ENCODE measurements at regions not wholly inside any gene's neighbourhood (a gene's known extent, or its start where the extent isn't known, plus 50 kb on each side); places are given as distances from the start of the nearest gene placed in this dataset.

DNA sequence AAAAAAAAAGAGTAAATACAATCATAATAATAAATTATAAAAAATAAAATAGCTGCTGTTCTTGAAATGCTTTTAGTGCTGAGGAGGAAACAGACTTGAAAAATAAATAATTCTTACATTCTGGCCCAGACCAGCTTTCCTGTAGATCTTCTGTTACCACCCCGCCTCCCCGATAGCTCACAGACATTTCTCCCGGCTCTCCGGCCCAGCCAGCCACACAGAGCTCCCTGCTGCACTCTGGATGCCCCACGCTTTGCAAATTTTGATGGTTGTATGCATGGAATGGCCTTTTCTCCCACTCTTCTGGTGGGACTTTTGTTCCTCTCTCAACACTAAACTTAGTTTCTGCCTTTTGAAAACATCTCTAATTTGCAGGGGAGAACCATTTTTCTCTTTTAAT lies 249.3 kb downstream of the ATP23 start:
- no peak for DNase-seq (ENCODE audit: low spot score)

DNA sequence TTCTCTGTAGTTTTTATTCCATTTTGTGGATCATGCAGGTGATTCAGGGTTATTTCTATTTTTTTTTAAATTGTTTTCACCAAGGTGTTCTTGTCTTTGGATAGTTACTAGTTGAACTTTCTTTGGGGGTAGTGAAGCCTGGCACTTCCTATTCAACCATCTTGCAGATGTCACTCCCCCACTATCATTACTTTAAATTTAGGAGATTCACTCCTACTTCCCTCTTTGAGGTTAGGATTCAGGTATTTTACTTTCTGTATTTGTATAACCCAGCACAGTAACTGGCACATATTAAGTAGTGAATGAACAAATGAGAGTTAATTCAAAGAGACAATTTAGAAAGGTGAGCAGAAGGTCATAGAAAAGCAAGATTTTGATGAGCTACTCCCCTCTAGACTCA lies 255.6 kb downstream of the ATP23 start:
- DNase-seq (ENCODE audit: low spot score): no peak

DNA sequence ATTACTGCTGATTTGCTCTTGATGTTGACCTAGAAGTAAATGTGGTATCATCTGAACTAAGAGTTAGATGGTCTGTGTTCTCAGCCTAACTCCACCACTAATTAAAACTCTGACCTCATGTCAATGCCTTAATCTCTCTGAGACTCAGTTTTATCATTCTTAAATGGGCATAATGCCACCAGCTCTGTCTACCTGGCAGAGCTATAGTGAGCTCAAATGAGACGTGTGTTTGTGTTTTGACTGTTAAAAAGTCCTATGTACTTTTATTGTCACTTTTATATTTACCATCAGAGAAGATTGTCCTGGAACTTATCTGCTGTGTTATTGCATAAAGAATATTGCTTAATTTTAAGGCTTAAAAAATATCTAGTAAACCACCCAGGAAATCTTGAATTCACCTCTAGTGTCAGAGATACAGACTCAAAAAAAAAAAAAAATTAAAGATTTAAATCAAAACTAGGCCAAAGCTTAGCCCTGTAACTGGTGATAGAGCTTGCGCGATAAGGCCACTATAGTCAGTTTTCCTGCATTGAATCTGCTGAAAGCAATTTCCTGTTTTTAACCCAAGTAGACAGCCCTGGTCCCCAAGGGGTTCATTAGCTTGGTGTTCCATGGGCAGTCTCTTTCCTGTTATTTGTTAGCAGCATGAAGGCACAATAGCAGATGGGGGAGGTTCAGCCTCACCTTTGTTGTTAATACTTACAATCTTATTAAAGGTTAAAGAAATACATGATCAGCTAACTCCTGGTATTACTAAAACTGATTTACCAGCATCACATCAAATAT lies 261.8 kb downstream of the ATP23 start:
- DNase-seq (ENCODE audit: low spot score): no peak

DNA sequence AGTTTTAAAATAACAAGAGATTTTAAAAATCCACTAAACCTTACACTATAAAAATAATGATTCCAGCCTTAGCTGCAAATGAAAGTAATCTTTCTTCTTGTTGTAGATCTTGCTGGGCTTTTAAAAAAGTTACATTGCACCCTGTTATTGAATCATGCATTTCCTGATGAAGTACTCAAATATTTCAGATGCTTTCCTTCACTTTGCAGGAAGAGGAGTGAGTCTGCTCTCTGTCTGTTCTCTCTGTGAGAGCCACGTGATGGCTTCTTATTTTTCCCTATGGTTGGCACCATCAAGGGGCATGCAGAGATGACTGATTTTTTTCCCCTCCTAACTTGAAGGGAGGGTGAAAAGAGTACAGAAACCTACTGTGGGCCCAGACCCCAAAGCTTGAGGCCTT lies 262.7 kb downstream of the ATP23 start:
- no peak for DNase-seq (ENCODE audit: low spot score)

DNA sequence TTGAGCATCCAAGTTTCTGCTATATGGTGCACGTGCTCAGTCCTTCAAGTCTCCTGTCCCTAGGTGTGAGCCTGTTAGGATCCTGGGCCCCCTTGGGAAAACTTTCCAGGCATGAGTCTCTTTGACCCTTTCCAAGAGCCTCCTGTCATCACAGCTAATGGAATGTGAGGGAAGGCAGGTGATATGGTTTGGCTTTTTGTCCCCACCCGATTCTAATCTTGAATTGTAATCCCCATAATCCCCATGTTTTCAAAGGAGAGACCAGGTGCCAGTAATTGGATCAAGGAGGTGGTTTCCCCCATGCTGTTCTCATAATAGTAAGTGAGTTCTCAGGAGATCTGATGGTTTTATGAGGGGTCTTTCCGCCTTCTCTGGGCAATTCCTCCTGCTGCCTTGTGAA lies 265.5 kb downstream of the ATP23 start:
- DNase-seq (ENCODE audit: low spot score): no peak

DNA sequence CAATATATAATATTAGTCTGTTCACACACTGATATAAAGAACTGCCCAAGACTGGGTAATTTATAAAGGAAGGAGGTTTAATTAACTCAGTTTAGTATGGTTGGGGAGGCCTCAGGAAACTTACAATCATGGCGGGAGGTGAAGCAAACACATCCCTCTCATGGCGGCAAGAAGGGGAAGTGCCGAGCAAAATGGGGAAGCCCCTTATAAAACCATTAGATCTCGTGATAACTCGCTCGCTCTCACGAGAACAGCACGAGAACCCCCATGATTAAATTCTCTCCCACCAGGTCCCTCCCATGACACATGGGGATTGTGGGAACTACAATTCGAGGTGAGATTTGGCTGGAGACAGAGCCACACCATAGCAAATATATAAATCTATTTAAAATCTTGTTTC lies 269.8 kb downstream of the ATP23 start:
- no peak for DNase-seq (ENCODE audit: low spot score)

DNA sequence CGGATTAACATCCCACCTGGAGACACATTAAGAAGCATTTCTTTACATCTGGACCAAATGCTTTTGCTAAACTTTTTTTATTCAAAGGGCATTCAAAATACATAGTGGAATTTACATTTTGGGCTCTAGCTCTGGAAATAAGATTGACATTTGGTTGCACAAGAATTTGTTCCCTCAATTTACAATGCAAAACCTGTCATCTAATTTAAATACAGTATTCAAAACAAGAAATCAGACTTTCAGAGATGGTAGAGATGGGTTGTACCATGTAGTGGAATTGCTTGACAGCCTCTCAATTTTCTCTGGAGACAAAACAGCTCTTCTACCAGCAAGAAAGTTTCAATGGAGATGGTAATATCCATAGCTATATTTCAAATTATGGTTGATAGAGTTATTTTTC lies 275.8 kb downstream of the ATP23 start:
- no peak for DNase-seq (ENCODE audit: low spot score)

DNA sequence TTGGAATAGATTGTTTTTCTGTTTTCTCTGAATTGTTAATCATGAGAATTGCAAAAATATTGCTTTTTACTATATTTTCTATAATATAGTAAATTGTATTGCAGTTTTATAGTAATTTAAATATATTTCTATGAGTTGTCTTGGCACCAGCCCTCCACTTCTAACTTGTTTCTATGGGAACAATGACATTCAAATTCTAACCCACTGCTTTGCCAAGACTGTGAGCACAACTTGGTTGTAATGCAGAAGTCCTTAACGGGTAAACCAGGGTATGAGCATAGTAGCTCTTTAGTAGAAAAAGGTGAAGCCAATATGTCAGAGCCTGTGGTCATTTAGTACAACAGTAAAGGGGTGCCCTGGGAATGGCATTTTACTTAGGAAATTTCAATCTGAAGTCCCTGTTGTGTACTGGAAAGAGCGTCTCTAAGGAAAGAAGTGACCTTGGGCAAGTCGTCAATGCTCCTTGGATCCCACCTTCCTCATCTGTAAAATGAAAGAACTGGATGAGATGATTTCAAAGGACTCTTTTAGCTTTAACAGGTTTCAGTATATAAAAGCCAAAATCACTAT lies 283.3 kb downstream of the ATP23 start:
- DNase-seq (ENCODE audit: low spot score): no peak

DNA sequence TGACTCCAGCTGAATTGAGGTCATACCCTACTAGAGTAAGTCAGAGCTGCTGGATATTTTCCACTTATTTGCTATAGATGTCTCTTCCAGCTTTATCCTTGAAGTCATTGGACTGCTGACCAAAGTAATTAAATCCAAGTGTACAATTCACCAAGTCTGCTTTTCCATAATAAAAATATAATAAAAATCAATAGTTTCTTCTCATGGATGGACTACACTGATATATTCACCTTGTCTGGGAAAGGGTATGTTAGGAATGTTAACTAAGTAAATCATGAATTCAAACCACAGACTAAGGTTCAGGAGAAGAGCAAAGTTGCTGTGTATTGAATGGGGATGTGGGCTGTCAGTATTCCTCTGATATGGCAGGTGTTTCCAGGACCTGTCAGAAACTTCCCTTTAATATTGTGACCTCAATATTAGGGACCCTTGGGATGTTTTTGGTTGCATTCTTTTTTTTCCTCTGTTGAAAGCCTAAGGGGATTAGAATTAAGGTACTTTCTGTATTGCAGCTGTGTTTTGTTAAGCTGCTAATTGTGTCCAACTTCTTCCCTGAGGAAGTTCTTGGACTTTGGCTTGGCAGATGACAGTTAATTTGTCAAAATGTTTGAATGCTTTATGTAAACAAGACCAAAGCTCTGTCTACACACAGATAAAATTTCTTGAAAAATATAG lies 284.0 kb downstream of the ATP23 start:
- DNase-seq (ENCODE audit: low spot score): no peak

DNA sequence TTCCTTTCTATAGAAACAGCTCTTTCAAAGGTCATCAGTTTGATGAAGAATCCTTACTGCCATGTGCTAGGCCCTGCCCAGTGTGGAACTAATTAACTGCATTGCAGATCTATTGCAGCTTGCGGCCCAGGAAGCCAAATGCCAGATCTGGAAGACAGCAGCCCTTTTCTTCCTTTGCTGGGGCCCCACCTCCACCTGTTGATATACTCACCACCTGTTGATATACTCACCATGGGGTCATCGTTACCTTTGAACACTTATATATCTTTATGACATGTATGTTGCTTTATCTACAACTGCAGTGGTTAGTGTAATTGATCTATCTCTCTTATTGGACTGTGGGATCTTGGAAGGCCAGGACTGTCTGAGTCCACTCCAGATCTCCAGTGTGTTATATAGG lies 292.5 kb downstream of the ATP23 start:
- DNase-seq (ENCODE audit: low spot score): no peak

DNA sequence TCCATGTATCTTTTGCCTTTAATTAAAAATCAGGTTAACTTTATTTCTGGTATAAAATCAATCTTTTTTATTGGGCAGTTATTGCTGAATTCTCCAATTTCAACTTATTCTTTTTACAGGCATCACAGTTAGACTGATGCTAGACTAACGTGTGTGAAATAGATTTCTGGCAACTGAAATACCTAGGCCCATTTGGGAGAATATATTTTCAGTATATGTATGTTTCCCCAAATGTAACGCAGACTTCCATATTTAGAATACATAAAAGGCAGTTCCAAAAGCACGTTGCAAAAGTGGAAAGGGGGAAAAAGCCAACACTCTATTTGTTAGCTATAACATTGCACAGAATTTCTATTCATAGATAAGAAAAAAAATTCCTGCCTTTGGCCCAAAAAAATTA lies 297.0 kb downstream of the ATP23 start:
- DNase-seq (ENCODE audit: low spot score): no peak

DNA sequence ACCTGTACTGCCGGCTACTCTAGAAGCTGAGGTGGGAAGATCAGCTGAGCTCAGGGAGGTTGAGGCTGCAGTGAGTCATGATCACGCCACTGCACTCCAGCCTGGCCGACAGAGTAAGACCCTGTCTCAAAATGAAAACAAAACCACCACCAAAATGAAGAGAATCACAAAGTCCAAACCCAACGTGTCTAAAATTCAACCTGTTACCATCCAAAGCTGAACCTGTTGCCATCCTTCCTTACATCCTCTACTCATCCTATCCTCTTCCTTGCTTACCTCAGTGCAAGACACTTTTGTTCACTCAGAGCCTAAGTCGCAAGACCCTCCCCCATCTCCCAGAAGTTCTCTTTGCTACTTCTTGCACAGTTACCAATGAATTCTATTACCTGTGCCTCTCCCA lies 299.7 kb downstream of the ATP23 start:
- DNase-seq (ENCODE audit: low spot score): no peak

DNA sequence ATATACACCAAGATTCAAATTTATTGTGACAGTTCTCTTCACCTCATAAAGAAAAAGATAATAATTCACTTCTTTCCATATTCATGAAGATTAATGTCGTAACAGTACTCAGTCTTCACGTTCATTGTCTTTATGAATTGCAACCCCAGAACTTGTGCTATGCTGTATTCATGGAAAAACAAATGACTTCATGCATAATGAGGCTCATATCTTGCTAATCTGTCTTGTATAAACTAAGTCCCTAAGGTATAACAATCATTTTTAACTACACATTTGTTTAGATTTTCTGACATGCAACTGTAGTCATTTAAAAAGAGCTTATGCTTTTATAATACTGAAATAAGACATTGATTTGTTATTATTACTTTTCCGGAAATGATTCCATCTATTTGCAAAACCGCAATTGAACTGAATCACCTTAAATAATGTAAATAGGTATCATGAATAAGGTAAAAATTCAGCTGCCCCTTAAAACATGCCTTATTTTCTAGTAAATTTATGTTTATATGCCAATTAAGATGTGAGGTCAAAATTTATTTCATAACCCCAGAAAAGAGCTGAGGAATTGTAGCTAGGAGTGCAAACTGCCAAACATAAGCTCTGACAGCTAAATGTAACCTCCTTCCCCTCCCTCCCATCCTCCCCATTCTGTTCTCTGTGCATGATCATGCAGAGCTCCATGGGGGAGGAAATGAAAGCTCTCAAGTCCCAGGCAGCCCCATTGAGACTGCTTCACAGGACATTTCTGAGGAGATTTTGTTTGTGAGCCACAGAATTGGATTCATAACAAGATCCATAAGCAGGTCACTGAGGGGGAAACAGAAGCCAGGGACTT lies 301.6 kb downstream of the ATP23 start:
- no peak for DNase-seq (ENCODE audit: low spot score)

DNA sequence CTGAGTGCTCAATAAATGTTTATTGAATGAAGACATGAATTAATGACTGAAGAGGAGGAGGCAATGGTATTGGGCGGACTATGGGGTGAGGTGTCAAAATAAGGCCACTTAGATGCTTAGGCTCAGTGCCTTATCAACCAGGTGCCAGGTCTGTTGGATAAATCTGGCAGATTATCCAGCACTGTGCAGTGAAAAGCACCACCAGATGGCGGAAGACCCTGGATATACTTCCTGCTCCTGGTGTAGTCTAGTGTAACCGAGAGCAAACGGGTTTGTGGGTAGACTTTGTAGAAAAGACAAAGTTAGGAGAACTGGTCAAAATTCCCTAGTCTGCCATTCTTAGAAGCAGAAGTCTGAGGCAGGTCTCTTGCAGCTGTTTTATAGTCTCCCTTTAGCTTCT lies 306.3 kb downstream of the ATP23 start:
- DNase-seq (ENCODE audit: low spot score): peak; percentile 12

DNA sequence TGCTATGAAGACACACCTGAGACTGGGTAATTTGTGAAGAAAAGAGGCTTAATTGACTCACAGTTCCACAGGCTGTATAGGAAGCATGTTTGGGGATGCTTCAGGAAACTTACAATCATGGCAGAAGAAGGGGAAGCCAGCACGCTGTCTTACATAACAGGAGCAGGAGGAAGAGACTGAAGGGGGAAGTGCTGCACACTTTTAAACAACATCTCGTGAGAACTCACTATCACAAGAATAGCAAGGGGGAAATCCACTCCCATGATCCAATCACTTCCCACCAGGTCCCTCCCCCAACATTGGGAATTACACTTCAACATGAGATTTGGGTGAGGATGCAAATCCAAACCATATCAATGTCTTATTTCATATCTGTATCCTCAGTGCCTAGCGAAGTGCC lies 307.2 kb downstream of the ATP23 start:
- no peak for DNase-seq (ENCODE audit: low spot score)

DNA sequence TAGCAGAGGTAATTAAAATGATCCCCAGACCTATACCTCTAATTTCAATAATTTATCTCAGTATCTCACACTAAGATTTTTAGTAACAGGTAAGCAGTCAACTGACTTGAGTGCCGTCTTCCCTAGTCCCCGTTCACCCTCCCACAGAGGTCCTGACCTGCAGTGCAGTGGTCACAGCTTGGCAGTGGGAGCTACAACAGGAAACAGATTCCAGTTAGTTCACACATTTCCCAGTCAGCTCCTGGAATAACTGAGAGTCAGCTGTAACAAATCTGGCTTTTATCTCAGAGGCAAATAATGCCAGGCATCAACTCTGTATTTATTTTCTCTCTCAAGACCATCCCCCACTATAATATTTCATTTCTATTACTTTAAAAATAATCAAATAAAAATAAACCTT lies 308.2 kb downstream of the ATP23 start:
- DNase-seq (ENCODE audit: low spot score): no peak

DNA sequence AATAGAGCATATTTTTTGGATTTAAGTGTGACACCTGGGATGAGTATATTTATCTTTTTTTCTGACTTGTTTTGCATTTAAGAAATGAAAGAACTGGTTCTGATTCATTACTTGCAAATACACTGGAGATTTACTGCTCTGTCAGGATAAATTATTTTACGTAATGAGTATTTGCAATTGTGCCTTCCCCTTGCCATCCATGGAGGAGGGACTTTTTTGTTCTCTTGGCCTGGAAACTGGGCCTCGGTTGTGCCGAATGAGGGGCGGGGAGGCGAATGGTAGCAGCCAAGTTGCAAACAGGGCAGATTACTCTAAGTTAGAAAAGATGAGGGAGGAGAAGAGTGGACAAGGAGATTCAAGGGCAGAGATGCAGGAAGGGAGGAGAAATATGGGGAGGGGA lies 308.7 kb downstream of the ATP23 start:
- no peak for DNase-seq (ENCODE audit: low spot score)

DNA sequence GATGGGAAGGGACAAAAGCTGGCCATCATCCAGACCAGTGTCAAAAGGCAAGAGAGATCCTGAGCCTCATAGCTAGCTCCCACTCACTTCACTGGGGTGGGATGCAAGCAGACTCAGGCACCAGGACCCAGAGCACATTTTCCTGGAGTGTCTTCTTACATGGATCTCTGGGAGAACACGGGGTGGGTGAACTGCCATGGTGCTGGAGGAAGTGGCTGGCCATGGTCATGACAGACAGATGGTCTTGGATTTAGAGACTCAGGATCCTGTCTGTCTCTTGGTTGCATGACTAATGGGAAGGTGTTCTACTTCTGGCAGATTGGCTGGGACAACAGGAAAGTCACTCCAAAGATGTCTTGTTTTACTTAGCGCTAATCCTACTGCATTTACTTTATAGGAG lies 311.5 kb downstream of the ATP23 start:
- DNase-seq (ENCODE audit: low spot score): no peak

DNA sequence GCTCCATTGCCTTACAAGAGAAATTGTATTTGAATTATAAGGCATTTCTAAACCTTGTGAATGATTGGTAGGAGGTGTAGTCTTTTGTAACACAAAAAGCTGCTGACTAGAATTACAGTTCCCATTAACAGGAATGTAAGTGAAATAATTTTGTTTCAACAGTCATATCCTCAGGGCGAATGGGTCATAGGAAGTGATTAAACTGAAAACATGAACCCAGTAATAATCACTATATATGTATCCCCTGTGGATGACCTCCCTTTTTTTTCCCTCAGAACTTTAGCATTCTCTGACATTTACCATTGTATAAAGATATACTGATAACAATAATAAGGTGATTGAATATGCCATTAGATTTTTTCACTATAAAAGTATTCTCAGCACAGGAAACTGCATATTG lies 312.3 kb downstream of the ATP23 start:
- DNase-seq (ENCODE audit: low spot score): no peak

DNA sequence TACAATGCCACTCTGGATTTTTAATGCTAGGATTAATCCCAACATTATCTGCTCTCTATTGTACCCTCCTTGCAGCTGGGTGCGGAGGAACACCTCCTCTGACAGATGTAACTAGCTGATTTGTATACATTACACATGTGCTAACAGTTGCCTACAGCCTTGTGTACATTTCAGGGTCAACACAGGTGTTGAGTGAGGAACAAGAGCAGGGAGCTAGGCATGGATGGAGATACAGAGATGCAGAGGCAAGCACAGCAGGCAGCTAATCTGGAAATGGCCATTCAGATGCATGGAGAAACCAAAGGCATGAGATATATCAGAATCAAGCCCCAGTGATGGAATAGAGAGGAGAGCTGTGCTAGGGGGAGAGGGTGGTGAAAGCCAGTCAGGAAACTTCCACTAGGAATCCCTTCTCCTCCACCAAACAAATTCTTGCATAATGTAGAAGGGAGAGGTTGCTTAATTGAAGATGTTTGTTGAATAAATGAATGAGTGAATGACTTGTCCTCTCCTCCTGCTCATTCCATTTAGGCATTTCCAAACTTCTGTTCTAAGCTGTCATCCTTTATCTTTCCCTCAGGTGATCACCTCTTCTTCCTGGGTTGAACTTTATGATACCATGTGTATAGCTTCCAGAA lies 313.2 kb downstream of the ATP23 start:
- no peak for DNase-seq (ENCODE audit: low spot score)

DNA sequence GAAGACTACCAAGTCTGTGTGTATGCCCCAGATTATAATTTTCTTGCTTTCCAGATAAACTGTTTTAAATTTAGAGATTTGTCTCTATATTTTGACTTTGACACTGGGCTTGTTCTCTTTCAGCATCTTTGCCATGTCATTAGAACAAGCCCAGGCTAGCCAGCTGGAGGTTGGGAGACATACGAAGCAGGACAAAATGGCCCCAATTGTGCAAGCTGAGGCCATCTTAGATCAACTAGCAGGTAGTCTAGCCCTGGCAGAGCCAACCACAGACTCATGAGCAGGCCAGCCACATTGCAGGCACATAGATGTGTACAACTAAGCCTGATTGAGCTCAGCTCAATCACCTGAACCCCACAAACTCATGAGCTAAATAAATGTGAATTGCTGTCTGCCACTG lies 321.4 kb downstream of the ATP23 start:
- DNase-seq (ENCODE audit: low spot score): no peak

DNA sequence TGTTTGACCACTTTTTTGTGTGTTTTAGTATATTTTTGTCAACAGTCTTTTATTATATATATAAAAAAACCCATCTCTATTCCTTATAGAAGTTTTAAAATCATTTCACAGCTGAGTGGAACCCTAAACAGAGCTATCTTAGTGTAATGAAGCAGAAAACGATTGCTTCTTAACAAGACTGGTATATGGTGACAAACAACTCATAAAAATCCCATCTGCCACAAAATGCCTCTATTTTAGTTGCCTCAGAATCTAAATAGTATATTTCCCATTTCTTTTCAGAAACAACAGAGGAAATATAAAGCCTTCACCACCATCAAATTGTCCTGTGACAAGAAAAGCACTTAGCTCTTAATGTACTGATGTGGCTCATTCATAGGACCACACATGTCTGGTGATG lies 322.4 kb downstream of the ATP23 start:
- no peak for DNase-seq (ENCODE audit: low spot score)

Data from HuH-7 (cell line).